Calu3 (cell line): ENCODE measurements at regions not wholly inside any gene's neighbourhood (a gene's known extent, or its start where the extent isn't known, plus 50 kb on each side); places are given as distances from the start of the nearest gene placed in this dataset.

Experiments
- BruUV-seq: library from RNA; stranded (reverse); fragments of 400-500 nt; replicated peaks from 2 replicates; lab custom pipeline; 2021; lab: Mats Ljungman, UMichigan
- CTCF ChIA-PET: fragments of 300-600 bp; sonication (Branson Sonifier 250); formaldehyde crosslinking; loops from one replicate; lab custom pipeline; 2022; ENCODE audit warnings: antibody characterized with exemption; lab: Charles Lee
- DNase-seq: peaks from one replicate; pipeline ENCODE4 v3.0.0; 2022
- H3K27ac Mint-ChIP-seq: one replicate; pipeline ENCODE4 v1.8.0; 2022; ENCODE audit warnings: mixed read lengths; ENCODE audit not compliant: unreplicated experiment
- H3K27me3 Mint-ChIP-seq: one replicate; pipeline ENCODE4 v1.8.0; 2022; ENCODE audit warnings: mixed read lengths; ENCODE audit not compliant: unreplicated experiment
- H3K36me3 Mint-ChIP-seq: one replicate; pipeline ENCODE4 v1.8.0; 2022; ENCODE audit warnings: mild to moderate bottlenecking, moderate library complexity, mixed read lengths; ENCODE audit not compliant: insufficient read depth, unreplicated experiment
- H3K4me1 Mint-ChIP-seq: one replicate; pipeline ENCODE4 v1.8.0; 2022; ENCODE audit warnings: mild to moderate bottlenecking, low read depth, mixed read lengths; ENCODE audit not compliant: unreplicated experiment
- H3K4me3 Mint-ChIP-seq: one replicate; pipeline ENCODE4 v1.8.0; 2022; ENCODE audit warnings: mild to moderate bottlenecking, low read depth, moderate library complexity, mixed read lengths; ENCODE audit not compliant: unreplicated experiment
- H3K9me3 Mint-ChIP-seq: one replicate; pipeline ENCODE4 v1.8.0; 2022; ENCODE audit warnings: low read depth, mixed read lengths; ENCODE audit not compliant: unreplicated experiment
- CTCF ChIP-seq: fragments of 200-600 bp; IDR thresholded peaks from one replicate; pipeline ENCODE4 v1.8.0; 2022; ENCODE audit warnings: antibody characterized with exemption; ENCODE audit not compliant: unreplicated experiment
- intact Hi-C: fragments of 100-400 bp; cut with micrococcal nuclease; formaldehyde crosslinking; loops from one replicate; pipeline ENCODE4 v1.10.0; 2022; ENCODE audit not compliant: unreplicated experiment

DNA sequence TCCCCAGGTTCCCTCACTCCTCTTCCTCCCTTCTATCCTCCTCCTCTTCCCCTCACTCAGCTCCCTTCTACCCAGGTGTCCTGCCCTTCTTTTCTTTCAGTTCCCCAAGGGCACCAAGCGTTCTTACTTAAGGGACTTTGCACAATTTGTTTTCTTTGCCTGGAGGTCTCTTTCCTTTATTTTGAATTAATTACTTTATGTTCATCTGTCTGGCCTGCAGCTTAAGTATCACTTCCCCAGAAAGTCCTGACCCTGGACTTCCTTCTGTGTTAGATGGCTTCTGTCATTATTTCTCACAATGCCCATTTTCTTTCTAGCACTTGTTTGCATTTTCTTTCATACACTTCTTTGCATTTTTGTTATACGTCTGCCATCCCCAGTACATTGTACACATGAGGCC is 350.6 kb downstream of the SH3GL2 start:
- no peak for DNase-seq
- Mint-ChIP-seq H3K27me3 (no peaks in the 10 kb centered on the region), H3K4me3 (no peak overlapping the region), H3K4me1 (no peaks in the 10 kb centered on the region), H3K9me3 (peaks cover 2% of the 10 kb centered on the region), H3K27ac (no peak overlapping the region), H3K36me3 (no peaks in the 10 kb centered on the region)
- no peak for TF ChIP-seq CTCF
- intact Hi-C loops = no loop called here
- CTCF ChIA-PET = no interaction called here
- BruUV-seq = no TSS peak

- TF ChIP-seq CTCF = no peak
- no peak for DNase-seq
- peaks cover 2% of the 10 kb centered on the region for H3K9me3 Mint-ChIP-seq
- H3K27ac Mint-ChIP-seq = no peak overlapping the region
- CTCF ChIA-PET = no interaction called here
- H3K4me1 Mint-ChIP-seq = no peaks in the 10 kb centered on the region
- intact Hi-C loops = no loop called here
- no TSS peak for BruUV-seq
- no peaks in the 10 kb centered on the region for H3K27me3 Mint-ChIP-seq
- no peaks in the 10 kb centered on the region for H3K36me3 Mint-ChIP-seq
- H3K4me3 Mint-ChIP-seq = no peak overlapping the region
These were observed 351.2 kb downstream of the SH3GL2 start for GRCh38 chr9:17930071-17930470.

GRCh38 chr9:17936365-17936764 is 357.5 kb downstream of the SH3GL2 start:
- BruUV-seq = no TSS peak
- intact Hi-C loops = no loop called here
- Mint-ChIP-seq H3K4me1 (no peaks in the 10 kb centered on the region), H3K36me3 (no peaks in the 10 kb centered on the region), H3K4me3 (no peak overlapping the region), H3K27me3 (no peaks in the 10 kb centered on the region), H3K9me3 (peaks cover 2% of the 10 kb centered on the region), H3K27ac (no peak overlapping the region)
- CTCF ChIA-PET = no interaction called here
- TF ChIP-seq CTCF = no peak
- DNase-seq = no peak

DNA sequence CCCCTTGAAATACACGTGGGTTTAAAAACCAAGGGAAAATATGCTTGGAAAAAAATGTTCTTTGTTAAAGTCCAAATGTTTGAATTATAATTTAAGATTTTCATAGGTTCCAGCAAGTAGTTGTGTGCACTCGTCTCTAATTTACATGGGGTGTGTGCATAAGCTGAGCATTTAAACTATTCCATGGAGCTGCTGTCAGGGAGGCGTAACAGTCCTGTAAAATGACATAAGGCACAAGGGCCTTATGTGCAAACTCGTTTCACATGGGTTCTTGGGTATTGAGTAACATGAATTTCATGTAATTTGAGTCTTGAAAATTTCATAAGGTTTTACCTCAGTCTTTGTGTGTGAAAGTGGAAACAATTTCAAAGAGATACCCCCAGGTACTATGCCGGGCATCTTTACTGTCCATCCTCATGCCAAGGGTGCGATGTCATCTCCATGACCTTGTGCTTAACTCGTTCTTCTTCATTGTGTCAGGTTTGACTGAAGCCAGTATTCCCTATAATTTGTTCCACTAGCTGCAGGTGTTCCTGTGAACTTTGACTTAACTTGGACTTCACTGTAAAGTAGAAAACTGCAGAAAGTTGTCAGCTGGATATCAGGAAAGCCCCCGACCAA is 359.3 kb downstream of the SH3GL2 start:
- CTCF ChIA-PET = no interaction called here
- Mint-ChIP-seq H3K4me1 (no peaks in the 10 kb centered on the region), H3K4me3 (no peak overlapping the region), H3K9me3 (peaks cover 2% of the 10 kb centered on the region), H3K27ac (no peak overlapping the region), H3K36me3 (no peaks in the 10 kb centered on the region), H3K27me3 (no peaks in the 10 kb centered on the region)
- no peak for DNase-seq
- intact Hi-C loops = no loop called here
- TF ChIP-seq CTCF = no peak
- BruUV-seq = no TSS peak
